RWPE2 (cell line): ENCODE measurements at regions not wholly inside any gene's neighbourhood (a gene's known extent, or its start where the extent isn't known, plus 50 kb on each side); places are given as distances from the start of the nearest gene placed in this dataset.

Source experiments
- ATAC-seq: fragments of 200-7000 bp; cut with Tn5 transposase; 3 replicates; pipeline ENCODE4 v1.9.1; 2021; ENCODE audit warnings: low read depth
- DNase-seq: peaks from one replicate; pipeline ENCODE4 v3.0.0-alpha.2; 2020; ENCODE audit warnings: low spot score
- H3K27ac ChIP-seq: fragments of 450-650 bp; 2 replicates; pipeline ENCODE4 v1.5.1; 2017; ENCODE audit warnings: mild to moderate bottlenecking; ENCODE audit not compliant: poor library complexity, severe bottlenecking
- H3K27me3 ChIP-seq: fragments of 250-450 bp; sonication (Bioruptor Pico); 2 replicates; pipeline ENCODE4 v1.5.1; 2021; ENCODE audit warnings: mild to moderate bottlenecking, moderate library complexity; ENCODE audit not compliant: insufficient read depth, poor library complexity, severe bottlenecking
- H3K36me3 ChIP-seq: fragments of 250-450 bp; sonication (Bioruptor Pico); 2 replicates; pipeline ENCODE4 v1.5.1; 2020; ENCODE audit warnings: low read depth, mild to moderate bottlenecking, moderate library complexity
- H3K4me1 ChIP-seq: fragments of 250-450 bp; sonication (Bioruptor Pico); 2 replicates; pipeline ENCODE4 v1.5.1; 2021; ENCODE audit warnings: mild to moderate bottlenecking, moderate library complexity; ENCODE audit not compliant: insufficient read depth, poor library complexity, severe bottlenecking
- H3K4me3 ChIP-seq: fragments of 250-450 bp; sonication (Bioruptor Pico); 2 replicates; pipeline ENCODE4 v1.5.1; 2021; ENCODE audit warnings: mild to moderate bottlenecking, moderate library complexity; ENCODE audit not compliant: severe bottlenecking
- H3K9me3 ChIP-seq: fragments of 250-450 bp; sonication (Bioruptor Pico); 2 replicates; pipeline ENCODE4 v1.5.1; 2021; ENCODE audit warnings: mild to moderate bottlenecking, moderate library complexity; ENCODE audit not compliant: severe bottlenecking
- CTCF ChIP-seq: fragments of 450-650 bp; IDR thresholded peaks from one replicate; pipeline ENCODE4 v1.5.1; 2017; ENCODE audit warnings: mild to moderate bottlenecking, moderate library complexity; ENCODE audit not compliant: poor library complexity, severe bottlenecking

DNA sequence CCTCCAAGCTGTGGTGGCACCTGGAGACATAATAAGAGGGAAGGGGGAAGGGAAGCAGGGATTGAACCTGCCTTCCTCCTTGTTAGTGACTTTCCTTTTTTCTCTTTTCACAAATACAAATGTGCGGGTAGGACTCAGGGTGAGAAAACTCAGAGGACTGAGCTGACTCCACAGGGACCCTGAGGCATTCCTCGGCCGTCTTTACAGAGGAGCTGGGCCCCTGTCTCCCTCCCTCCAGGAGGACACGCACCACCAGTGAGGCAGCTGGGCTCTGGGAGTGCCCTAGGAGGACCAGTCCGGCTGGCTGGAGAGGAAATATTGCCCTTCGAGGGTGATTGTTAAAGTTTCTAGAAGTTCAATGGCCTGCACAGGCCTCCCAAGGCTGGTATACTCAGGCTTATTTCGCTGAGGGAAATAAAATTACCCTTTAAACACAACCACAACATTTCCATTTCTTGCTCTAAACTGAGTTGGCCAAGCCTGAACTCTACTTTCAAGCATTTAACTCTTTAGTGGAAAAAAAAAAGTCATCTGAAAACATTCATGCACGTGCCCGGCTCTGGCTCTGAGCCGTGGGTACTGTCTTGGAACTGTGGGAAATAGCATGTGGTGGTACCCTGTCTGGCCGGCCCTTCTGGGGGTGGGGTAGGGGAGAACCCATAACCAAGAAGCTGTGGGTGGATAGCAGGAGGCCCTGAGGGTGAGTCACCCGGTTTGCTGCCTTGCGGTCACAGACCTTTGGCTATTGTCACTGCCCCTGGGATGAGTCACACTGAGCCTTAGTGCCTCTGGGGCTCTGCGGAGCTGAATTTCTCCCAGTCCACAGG, 116.0 kb downstream of the COPS8 start:
- H3K4me1 ChIP-seq, result peaks cover 4% of the 10 kb centered on the region
- no peaks in the 10 kb centered on the region for H3K27me3 ChIP-seq
- H3K36me3 ChIP-seq, result no peaks in the 10 kb centered on the region
- TF ChIP-seq CTCF, result no peak
- H3K9me3 ChIP-seq, result no peaks in the 10 kb centered on the region
- DNase-seq (no peak), ATAC-seq (no peak)
- H3K27ac ChIP-seq, result no peak overlapping the region
- H3K4me3 ChIP-seq, result no peak overlapping the region

GRCh38 chr2:237202288-237203030, 116.8 kb downstream of the COPS8 start:
- Histone ChIP-seq H3K27ac (no peak overlapping the region), H3K36me3 (no peaks in the 10 kb centered on the region), H3K4me3 (no peak overlapping the region), H3K4me1 (no peaks in the 10 kb centered on the region), H3K9me3 (no peaks in the 10 kb centered on the region), H3K27me3 (no peaks in the 10 kb centered on the region)
- no peak for DNase-seq
- ATAC-seq, result no peak
- TF ChIP-seq CTCF, result no peak

GRCh38 chr2:237205043-237205541, 119.4 kb downstream of the COPS8 start:
- ATAC-seq (no peak), DNase-seq (no peak)
- H3K4me1 ChIP-seq, result no peaks in the 10 kb centered on the region

DNA sequence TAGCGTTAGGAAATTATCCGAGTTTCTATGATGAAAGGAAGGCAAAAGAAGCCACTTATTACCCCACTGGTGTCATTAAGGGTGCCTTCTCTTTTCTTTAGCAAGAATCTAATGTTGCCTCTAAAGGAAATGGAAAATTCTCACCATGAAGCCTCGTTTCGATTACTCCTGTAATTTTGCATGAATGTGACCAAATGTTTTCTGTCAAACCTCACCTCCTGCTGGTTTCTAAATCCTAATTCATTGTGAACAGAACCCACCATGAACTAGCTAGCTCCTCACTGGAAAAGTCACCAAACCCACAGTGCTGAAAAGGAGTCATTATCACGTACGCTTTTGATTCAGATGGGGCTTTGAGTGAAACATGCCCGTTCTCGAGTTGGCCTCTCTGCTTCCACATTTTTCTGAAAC, 119.9 kb downstream of the COPS8 start:
- H3K36me3 ChIP-seq, result no peaks in the 10 kb centered on the region
- ATAC-seq (no peak), DNase-seq (no peak)
- H3K27ac ChIP-seq, result no peak overlapping the region
- no peaks in the 10 kb centered on the region for H3K27me3 ChIP-seq
- H3K4me3 ChIP-seq, result no peak overlapping the region
- TF ChIP-seq CTCF, result no peak
- no peaks in the 10 kb centered on the region for H3K9me3 ChIP-seq
- H3K4me1 ChIP-seq, result no peaks in the 10 kb centered on the region

More at GRCh38 chr2:237205043-237205541, 119.4 kb downstream of the COPS8 start:
- H3K9me3 ChIP-seq, result no peaks in the 10 kb centered on the region
- TF ChIP-seq CTCF, result no peak
- H3K36me3 ChIP-seq, result no peaks in the 10 kb centered on the region
- H3K27ac ChIP-seq, result no peak overlapping the region
- no peaks in the 10 kb centered on the region for H3K27me3 ChIP-seq
- no peak overlapping the region for H3K4me3 ChIP-seq

- no peaks in the 10 kb centered on the region for H3K27me3 ChIP-seq
- H3K4me1 ChIP-seq, result no peaks in the 10 kb centered on the region
- H3K4me3 ChIP-seq, result no peak overlapping the region
- no peak for DNase-seq
- no peak for ATAC-seq
- no peaks in the 10 kb centered on the region for H3K9me3 ChIP-seq
- H3K36me3 ChIP-seq, result no peaks in the 10 kb centered on the region
- H3K27ac ChIP-seq, result no peak overlapping the region
- no peak for TF ChIP-seq CTCF
These were observed 122.0 kb downstream of the COPS8 start for GRCh38 chr2:237207646-237208045.
